ENCODE measurements at regions not wholly inside any gene's neighbourhood (a gene's known extent, or its start where the extent isn't known, plus 50 kb on each side); places are given as distances from the start of the nearest gene placed in this dataset.

DNA sequence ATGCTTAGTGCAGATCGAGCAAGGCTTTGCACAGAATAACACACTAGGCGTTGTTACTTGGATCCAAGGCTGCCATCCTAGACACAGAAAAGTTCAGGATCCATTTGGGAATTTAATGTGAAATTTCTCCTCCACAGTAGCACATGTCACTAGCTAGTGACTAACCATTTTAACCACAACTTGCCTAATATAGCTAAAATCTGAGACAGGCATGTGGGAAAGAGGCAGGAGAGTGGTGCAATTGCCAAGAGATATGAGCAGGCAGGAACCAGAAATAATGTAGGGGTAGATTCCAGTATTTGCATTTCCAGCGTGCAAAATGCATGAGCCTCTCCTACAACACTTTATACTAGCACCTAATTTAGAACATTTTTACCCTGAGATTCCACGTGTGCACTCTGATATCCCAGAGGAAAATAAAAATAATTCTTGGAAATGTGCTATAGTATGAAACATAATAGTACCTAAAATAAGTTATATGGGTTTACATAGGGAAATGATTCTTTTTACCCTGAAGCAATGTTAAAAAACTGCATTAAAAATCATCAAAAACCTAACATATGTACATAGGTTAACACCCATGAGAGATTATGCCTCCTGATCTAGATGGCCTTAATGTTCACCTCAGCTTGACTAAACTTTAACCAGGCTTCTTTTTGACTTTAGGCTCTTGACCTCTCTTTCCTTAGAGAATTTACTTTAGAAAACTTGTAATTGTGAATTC lies 1230.6 kb upstream of the NUDT12 start:
- DNase-seq (ENCODE audit: low read depth, low spot score) = no peak
- POLR2A ChIA-PET = no interaction called here
- Histone ChIP-seq H3K9me3 (ENCODE audit: control insufficient read depth, insufficient read depth, low read length) (no peaks in the 10 kb centered on the region), H3K4me3 (ENCODE audit: low read depth, low read length) (no peak overlapping the region), H3K27me3 (ENCODE audit: control insufficient read depth, insufficient read depth, low read length) (no peaks in the 10 kb centered on the region), H3K27ac (ENCODE audit: low read depth, low read length) (no peak overlapping the region)
- TF ChIP-seq, protein P1, sequence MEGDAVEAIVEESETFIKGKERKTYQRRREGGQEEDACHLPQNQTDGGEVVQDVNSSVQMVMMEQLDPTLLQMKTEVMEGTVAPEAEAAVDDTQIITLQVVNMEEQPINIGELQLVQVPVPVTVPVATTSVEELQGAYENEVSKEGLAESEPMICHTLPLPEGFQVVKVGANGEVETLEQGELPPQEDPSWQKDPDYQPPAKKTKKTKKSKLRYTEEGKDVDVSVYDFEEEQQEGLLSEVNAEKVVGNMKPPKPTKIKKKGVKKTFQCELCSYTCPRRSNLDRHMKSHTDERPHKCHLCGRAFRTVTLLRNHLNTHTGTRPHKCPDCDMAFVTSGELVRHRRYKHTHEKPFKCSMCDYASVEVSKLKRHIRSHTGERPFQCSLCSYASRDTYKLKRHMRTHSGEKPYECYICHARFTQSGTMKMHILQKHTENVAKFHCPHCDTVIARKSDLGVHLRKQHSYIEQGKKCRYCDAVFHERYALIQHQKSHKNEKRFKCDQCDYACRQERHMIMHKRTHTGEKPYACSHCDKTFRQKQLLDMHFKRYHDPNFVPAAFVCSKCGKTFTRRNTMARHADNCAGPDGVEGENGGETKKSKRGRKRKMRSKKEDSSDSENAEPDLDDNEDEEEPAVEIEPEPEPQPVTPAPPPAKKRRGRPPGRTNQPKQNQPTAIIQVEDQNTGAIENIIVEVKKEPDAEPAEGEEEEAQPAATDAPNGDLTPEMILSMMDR (IDR thresholded peaks at IDR 0.05; ENCODE audit: low read depth, low read length) = no peak
- CTCF ChIA-PET = no interaction called here

DNA sequence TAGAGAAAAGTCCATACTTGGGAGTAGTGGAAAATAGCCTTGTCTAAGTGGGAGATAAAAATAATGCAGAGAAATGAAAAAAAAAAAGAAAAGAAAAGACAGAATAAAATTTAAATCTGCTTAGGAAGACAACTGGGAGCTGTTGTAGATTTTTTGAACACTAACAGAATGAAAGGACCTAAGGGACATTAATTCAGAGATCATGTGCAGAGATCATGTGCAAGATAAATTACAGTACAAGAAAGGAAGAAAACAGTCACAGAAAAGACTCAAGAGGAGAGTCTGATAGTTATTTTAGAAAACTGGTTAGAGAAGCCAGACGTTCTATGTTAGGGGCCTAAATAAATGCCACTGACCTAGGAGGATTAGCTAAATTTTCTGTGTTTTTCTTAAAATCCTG lies 1226.8 kb upstream of the NUDT12 start:
- CTCF ChIA-PET = no interaction called here
- Histone ChIP-seq H3K4me3 (ENCODE audit: low read depth, low read length) (no peak overlapping the region), H3K9me3 (ENCODE audit: control insufficient read depth, insufficient read depth, low read length) (no peaks in the 10 kb centered on the region; the same call in 1 of the 2 replicates), H3K27me3 (ENCODE audit: control insufficient read depth, insufficient read depth, low read length) (no peaks in the 10 kb centered on the region), H3K27ac (ENCODE audit: low read depth, low read length) (no peak overlapping the region)
- POLR2A ChIA-PET = no interaction called here
- TF ChIP-seq, protein P1 (IDR thresholded peaks at IDR 0.05; ENCODE audit: low read depth, low read length) = no peak
- no peak for DNase-seq (ENCODE audit: low read depth, low spot score)

DNA sequence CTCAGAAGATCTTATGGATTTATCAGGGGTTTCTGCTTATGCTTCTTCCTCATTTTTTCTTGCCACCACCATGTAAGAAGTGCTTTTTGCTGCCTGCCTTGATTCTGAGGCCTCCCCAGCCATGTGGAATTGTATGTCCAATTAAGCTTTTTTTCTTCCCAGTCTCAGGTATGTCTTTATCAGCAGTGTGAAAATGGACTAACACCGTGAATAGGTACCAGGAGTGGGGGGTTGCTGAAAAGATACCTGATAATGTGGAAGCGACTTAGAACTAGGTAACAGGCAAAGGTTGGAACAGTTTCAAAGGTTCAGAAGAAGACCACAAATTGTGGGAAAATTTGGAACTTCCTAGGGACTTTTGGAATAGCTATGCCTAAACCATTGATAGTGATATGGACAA lies 1222.5 kb upstream of the NUDT12 start:
- H3K27me3 ChIP-seq (ENCODE audit: control insufficient read depth, insufficient read depth, low read length) = no peaks in the 10 kb centered on the region
- no peak overlapping the region for H3K27ac ChIP-seq (ENCODE audit: low read depth, low read length)
- CTCF ChIA-PET = no interaction called here
- no peak overlapping the region for H3K4me3 ChIP-seq (ENCODE audit: low read depth, low read length)
- TF ChIP-seq, protein P1 (IDR thresholded peaks at IDR 0.05; ENCODE audit: low read depth, low read length) = no peak
- H3K9me3 ChIP-seq (ENCODE audit: control insufficient read depth, insufficient read depth, low read length) = no peaks in the 10 kb centered on the region; the same call in 1 of the 2 replicates
- no peak for DNase-seq (ENCODE audit: low read depth, low spot score)
- POLR2A ChIA-PET = no interaction called here

GRCh38 chr5:104774372-104774771 lies 1211.8 kb upstream of the NUDT12 start:
- TF ChIP-seq, protein P1 (IDR thresholded peaks at IDR 0.05; ENCODE audit: low read depth, low read length) = no peak
- POLR2A ChIA-PET = no interaction called here
- Histone ChIP-seq H3K27me3 (ENCODE audit: control insufficient read depth, insufficient read depth, low read length) (no peaks in the 10 kb centered on the region), H3K27ac (ENCODE audit: low read depth, low read length) (no peak overlapping the region), H3K4me3 (ENCODE audit: low read depth, low read length) (no peak overlapping the region), H3K9me3 (ENCODE audit: control insufficient read depth, insufficient read depth, low read length) (no peaks in the 10 kb centered on the region)
- CTCF ChIA-PET = no interaction called here
- no peak for DNase-seq (ENCODE audit: low read depth, low spot score)

DNA sequence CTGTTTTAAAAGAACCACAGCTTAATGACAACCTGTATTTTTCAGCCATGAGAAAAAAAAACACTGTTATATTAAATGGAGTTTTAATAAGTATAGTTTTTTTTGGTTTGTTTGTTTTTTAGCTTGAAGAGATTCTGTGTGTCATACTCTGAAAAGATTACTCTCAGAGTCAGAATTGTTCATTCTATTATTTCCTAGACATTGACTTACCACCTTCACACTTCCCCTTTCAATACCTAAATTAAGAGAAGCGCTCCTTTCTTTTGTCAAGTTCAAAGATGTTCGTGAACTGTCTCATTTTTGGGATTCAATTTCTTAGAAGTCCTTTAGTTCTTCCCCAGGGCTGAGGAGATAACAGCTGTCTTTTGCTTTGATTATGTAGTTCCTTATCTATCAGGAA lies 1201.6 kb upstream of the NUDT12 start:
- Histone ChIP-seq H3K4me3 (ENCODE audit: low read depth, low read length) (no peak overlapping the region), H3K27ac (ENCODE audit: low read depth, low read length) (no peak overlapping the region), H3K27me3 (ENCODE audit: control insufficient read depth, insufficient read depth, low read length) (no peaks in the 10 kb centered on the region), H3K9me3 (ENCODE audit: control insufficient read depth, insufficient read depth, low read length) (no peaks in the 10 kb centered on the region)
- TF ChIP-seq, protein P1 (IDR thresholded peaks at IDR 0.05; ENCODE audit: low read depth, low read length) = no peak
- ChIA-PET POLR2A (no interaction called here), CTCF (no interaction called here)
- no peak for DNase-seq (ENCODE audit: low read depth, low spot score)
